ENCODE measurements at regions not wholly inside any gene's neighbourhood (a gene's known extent, or its start where the extent isn't known, plus 50 kb on each side); places are given as distances from the start of the nearest gene placed in this dataset.

- no peaks in the 10 kb centered on the region for H3K36me3 Mint-ChIP-seq
- H3K9me3 Mint-ChIP-seq = no peaks in the 10 kb centered on the region
- H3K27ac Mint-ChIP-seq = no peak overlapping the region
- DNase-seq (ENCODE audit: low spot score in 2 of 2) (no peak), ATAC-seq (no peak)
- H3K4me3 Mint-ChIP-seq = no peak overlapping the region
- H3K4me1 Mint-ChIP-seq = no peaks in the 10 kb centered on the region
Observed at GRCh38 chr14:101495827-101496775, 65.2 kb upstream of the DIO3 start.

- ATAC-seq (no peak), DNase-seq (ENCODE audit: low spot score in 2 of 2) (no peak)
Observed at GRCh38 chr14:101496776-101497683, 64.3 kb upstream of the DIO3 start.

GRCh38 chr14:101497684-101498525, 63.4 kb upstream of the DIO3 start:
- DNase-seq (ENCODE audit: low spot score in 2 of 2) = no peak
- no peaks in the 10 kb centered on the region for H3K36me3 Mint-ChIP-seq

More at GRCh38 chr14:101496776-101497683, 64.3 kb upstream of the DIO3 start:
- no peak overlapping the region for H3K4me3 Mint-ChIP-seq
- no peaks in the 10 kb centered on the region for H3K4me1 Mint-ChIP-seq
- H3K36me3 Mint-ChIP-seq = no peaks in the 10 kb centered on the region
- no peaks in the 10 kb centered on the region for H3K9me3 Mint-ChIP-seq
- H3K27ac Mint-ChIP-seq = no peak overlapping the region

DNA sequence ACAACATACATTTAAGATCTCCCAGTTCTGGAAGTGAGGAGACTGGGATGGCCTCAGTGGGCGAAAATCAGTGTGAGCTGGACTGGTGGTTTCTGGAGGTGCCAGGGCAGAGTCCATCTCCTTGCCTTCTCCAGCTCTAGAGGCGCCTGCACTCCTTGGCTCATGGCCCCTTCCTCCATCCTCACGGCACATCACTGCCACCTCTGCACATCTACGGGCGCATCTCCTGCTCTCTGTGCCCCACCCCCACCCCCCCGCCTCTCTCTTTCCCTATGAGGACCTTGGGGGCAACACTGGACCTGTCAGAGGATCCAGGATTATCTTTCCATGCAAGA, 62.8 kb upstream of the DIO3 start:
- ATAC-seq (no peak), DNase-seq (ENCODE audit: low spot score in 2 of 2) (no peak)
- no peak overlapping the region for H3K27ac Mint-ChIP-seq
- H3K9me3 Mint-ChIP-seq = no peaks in the 10 kb centered on the region
- H3K4me1 Mint-ChIP-seq = no peaks in the 10 kb centered on the region
- no peaks in the 10 kb centered on the region for H3K36me3 Mint-ChIP-seq
- no peak overlapping the region for H3K4me3 Mint-ChIP-seq

More at GRCh38 chr14:101497684-101498525, 63.4 kb upstream of the DIO3 start:
- Mint-ChIP-seq H3K4me1 (no peaks in the 10 kb centered on the region), H3K9me3 (no peaks in the 10 kb centered on the region), H3K4me3 (no peak overlapping the region), H3K27ac (no peak overlapping the region)
- ATAC-seq = no peak

DNA sequence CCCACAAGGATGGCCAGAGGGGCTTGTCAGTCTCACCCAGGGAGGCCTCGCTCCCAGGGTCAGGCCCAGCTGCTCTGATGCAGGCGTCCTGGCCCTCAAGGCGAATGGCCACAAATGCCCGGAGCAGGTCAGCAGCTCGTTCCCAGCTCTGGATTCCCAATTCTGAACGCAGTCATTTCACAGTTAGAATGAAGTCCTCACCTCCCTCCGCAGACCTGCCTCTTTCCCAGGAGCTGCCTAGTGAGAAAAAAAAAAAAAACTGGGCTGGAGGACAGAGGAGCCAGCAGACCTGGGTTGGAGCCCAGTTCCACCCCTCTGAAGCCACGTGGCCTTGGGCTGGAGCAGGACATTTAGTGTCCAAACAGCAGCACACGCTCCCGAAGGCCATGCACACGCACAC, 62.2 kb upstream of the DIO3 start:
- no peaks in the 10 kb centered on the region for H3K4me1 Mint-ChIP-seq
- H3K4me3 Mint-ChIP-seq = no peak overlapping the region
- H3K36me3 Mint-ChIP-seq = no peaks in the 10 kb centered on the region
- H3K9me3 Mint-ChIP-seq = no peaks in the 10 kb centered on the region
- DNase-seq (ENCODE audit: low spot score in 2 of 2) (no peak), ATAC-seq (no peak)
- no peak overlapping the region for H3K27ac Mint-ChIP-seq

GRCh38 chr14:101499513-101499912, 61.8 kb upstream of the DIO3 start:
- Mint-ChIP-seq H3K4me1 (no peaks in the 10 kb centered on the region), H3K9me3 (no peaks in the 10 kb centered on the region), H3K36me3 (no peaks in the 10 kb centered on the region), H3K4me3 (no peak overlapping the region), H3K27ac (no peak overlapping the region)
- no peak for DNase-seq (ENCODE audit: low spot score in 2 of 2)
- no peak for ATAC-seq

DNA sequence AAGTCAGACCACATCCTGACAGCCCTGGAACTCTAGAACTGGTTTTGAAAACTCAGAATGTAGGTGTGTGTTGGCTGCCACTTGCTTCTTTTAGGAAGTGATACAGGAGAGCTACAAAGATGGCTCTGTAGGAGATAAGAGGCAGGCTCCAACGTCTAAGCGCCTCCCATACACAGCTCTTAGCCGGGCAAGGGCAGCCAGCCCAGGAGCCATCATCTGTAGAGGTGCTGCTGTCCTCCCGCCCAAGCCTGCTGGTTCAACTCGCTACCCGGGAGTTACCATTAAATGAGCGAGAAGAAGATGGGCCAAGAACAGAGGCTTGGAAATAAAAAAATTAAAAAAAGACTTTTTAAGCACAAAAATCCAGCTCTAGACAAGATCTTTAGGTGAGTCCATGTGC, 61.2 kb upstream of the DIO3 start:
- no peaks in the 10 kb centered on the region for H3K9me3 Mint-ChIP-seq
- DNase-seq (ENCODE audit: low spot score in 2 of 2) (no peak), ATAC-seq (no peak)
- no peaks in the 10 kb centered on the region for H3K4me1 Mint-ChIP-seq
- no peak overlapping the region for H3K27ac Mint-ChIP-seq
- no peaks in the 10 kb centered on the region for H3K36me3 Mint-ChIP-seq
- H3K4me3 Mint-ChIP-seq = no peak overlapping the region

DNA sequence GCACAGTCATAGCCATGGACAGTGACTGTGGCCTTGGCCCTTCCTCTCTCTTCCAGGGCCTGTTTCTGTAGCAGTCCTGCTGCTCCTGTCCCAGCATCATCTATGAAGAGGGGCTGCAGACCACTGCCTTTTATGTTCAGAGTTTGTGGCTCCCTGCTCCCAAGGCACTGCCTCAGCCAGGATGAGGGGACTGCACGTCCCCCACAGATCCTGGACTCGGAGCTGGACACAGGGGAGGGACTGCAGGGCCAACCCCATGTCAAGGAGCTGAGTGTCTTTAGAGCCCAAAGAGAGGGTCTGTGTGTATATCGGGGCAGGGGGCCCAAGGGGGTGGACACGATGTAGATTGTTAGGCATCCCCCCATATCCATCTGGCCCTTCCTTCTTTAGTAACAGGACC, 60.6 kb upstream of the DIO3 start:
- no peaks in the 10 kb centered on the region for H3K36me3 Mint-ChIP-seq
- ATAC-seq = no peak
- DNase-seq (ENCODE audit: low spot score in 2 of 2) = no peak

GRCh38 chr14:101501341-101501740, 60.0 kb upstream of the DIO3 start:
- Mint-ChIP-seq H3K9me3 (no peaks in the 10 kb centered on the region), H3K4me3 (no peak overlapping the region), H3K36me3 (no peaks in the 10 kb centered on the region), H3K27ac (no peak overlapping the region), H3K4me1 (no peaks in the 10 kb centered on the region)
- DNase-seq (ENCODE audit: low spot score in 2 of 2) (no peak), ATAC-seq (no peak)

More for the DNA sequence above, 60.6 kb upstream of the DIO3 start:
- Mint-ChIP-seq H3K4me1 (no peaks in the 10 kb centered on the region), H3K9me3 (no peaks in the 10 kb centered on the region), H3K4me3 (no peak overlapping the region), H3K27ac (no peak overlapping the region)

- Mint-ChIP-seq H3K9me3 (no peaks in the 10 kb centered on the region), H3K4me1 (no peaks in the 10 kb centered on the region), H3K4me3 (no peak overlapping the region), H3K27ac (no peak overlapping the region), H3K36me3 (no peaks in the 10 kb centered on the region)
- ATAC-seq (no peak), DNase-seq (ENCODE audit: low spot score in 2 of 2) (no peak)
Observed at GRCh38 chr14:101501858-101502615, 59.3 kb upstream of the DIO3 start.

GRCh38 chr14:101502761-101503392, 58.4 kb upstream of the DIO3 start:
- no peak overlapping the region for H3K27ac Mint-ChIP-seq
- ATAC-seq (no peak), DNase-seq (ENCODE audit: low spot score in 2 of 2) (no peak)
- H3K36me3 Mint-ChIP-seq = no peaks in the 10 kb centered on the region
- H3K9me3 Mint-ChIP-seq = no peaks in the 10 kb centered on the region
- H3K4me1 Mint-ChIP-seq = no peaks in the 10 kb centered on the region
- no peak overlapping the region for H3K4me3 Mint-ChIP-seq

DNA sequence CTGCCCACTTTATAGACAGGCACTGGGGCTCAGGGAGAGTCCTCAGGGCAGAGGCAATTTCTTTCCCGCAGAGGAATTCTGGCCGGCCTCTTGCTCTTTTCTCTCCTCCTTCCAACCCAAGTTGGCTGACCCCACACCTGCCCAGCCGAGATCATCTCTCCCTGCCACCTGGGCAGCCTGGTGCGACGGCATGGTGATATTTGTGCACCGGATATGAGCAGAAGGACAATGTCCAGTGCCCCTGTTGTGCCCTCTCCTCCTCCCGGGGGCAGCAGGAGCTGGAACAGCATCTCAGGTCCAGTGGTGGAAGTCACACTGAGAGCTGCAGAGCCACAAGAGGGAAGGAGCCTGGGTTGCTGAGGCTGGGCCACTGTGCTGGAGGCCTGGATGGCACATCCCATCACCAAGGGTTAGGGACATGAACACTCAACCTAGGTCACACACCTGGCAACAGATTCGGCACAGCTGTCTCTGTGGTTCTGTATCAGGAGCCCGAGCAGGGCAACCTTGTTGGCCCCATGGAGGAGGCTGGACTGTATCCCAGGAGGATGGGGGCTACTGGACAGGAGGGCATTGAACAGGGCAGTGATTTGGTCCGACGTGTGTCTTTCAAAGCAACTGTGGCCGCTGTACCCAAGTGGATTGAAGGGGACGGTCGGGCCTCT, 57.7 kb upstream of the DIO3 start:
- H3K9me3 Mint-ChIP-seq = no peaks in the 10 kb centered on the region
- H3K4me3 Mint-ChIP-seq = no peak overlapping the region
- H3K36me3 Mint-ChIP-seq = no peaks in the 10 kb centered on the region
- H3K27ac Mint-ChIP-seq = no peak overlapping the region
- ATAC-seq (no peak), DNase-seq (ENCODE audit: low spot score in 2 of 2) (no peak)
- H3K4me1 Mint-ChIP-seq = no peaks in the 10 kb centered on the region

DNA sequence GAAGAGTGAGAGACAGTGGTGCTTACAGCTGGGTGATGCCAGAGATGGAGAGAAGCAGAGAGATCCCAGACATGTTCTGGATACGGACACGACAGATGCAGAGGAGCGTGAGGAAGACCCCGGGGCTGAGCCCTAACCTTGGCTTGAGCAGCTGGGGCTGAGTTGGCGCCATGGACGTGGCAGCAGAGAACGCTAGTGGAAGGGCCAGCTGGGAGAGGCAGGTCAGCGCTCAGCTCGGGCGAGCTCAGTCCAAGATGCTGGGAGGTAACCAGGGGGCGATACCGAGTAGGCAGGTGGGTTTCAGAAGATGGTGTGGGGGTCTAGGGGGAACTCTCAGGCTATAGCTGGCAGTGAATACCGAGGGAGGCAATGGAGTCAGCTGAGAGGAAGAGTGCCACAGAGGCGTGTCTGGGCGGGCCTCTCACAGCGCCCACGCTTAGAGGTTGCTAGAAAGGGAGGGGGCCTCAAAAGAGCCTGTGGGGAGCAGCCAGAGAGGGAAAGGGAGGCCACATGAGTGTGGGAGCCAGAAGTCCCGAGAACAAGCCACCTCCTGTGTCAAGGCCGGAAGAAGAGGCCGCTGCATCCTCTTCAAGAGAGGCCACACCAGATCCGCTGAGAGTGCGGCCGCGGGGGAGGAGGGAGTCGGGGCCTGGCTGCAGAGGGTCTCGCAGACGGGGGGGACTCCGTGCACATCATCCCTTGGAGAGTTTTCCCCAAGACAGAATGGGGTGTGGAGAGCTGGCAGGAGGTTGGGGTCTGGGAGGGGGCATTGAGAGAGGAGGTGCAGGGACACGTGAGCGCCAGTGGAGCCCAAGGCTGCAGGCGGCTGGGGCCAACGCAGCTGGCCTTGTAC, 57.0 kb upstream of the DIO3 start:
- H3K4me3 Mint-ChIP-seq = no peak overlapping the region
- no peak for DNase-seq (ENCODE audit: low spot score in 2 of 2)
- no peaks in the 10 kb centered on the region for H3K9me3 Mint-ChIP-seq
- no peak for ATAC-seq
- no peaks in the 10 kb centered on the region for H3K36me3 Mint-ChIP-seq
- no peak overlapping the region for H3K27ac Mint-ChIP-seq
- H3K4me1 Mint-ChIP-seq = no peaks in the 10 kb centered on the region

Data from stimulated activated effector memory CD8-positive, alpha-beta T cell treated with anti-CD3 and anti-CD28 coated beads, Interleukin-12 subunit alpha, Interleukin-12 subunit beta, amount 100 ng/mL, for 72 hours (primary cell).